Mesodermal cell (in vitro differentiated cells): ENCODE measurements at regions not wholly inside any gene's neighbourhood (a gene's known extent, or its start where the extent isn't known, plus 50 kb on each side); places are given as distances from the start of the nearest gene placed in this dataset.

Source experiments
- H3K27ac ChIP-seq: 2 replicates; pipeline ENCODE4 v1.7.0; 2013; ENCODE audit warnings: mild to moderate bottlenecking, low read depth, low read length, moderate library complexity; ENCODE audit not compliant: severe bottlenecking
- H3K36me3 ChIP-seq: 2 replicates; pipeline ENCODE4 v1.7.1; 2013; ENCODE audit warnings: mild to moderate bottlenecking, low read length, moderate library complexity; ENCODE audit not compliant: control insufficient read depth, insufficient read depth
- H3K4me1 ChIP-seq: one replicate; pipeline ENCODE4 v1.7.1; 2013; ENCODE audit warnings: mild to moderate bottlenecking, low read length; ENCODE audit not compliant: insufficient read depth, control insufficient read depth, poor library complexity, severe bottlenecking
- H3K4me3 ChIP-seq: 2 replicates; pipeline ENCODE4 v1.7.0; 2013; ENCODE audit warnings: low read length, control low read depth, mild to moderate bottlenecking; ENCODE audit not compliant: insufficient read depth, poor library complexity, severe bottlenecking; ENCODE audit errors: extremely low read depth
- H3K9me3 ChIP-seq: 2 replicates; pipeline ENCODE4 v1.7.1; 2013; ENCODE audit warnings: mild to moderate bottlenecking, low read length, moderate library complexity; ENCODE audit not compliant: control insufficient read depth
- WGBS, 2 experiments: methylation state at CpG; one replicate each; pipeline ENCODE4 v1.1.5; 2013; ENCODE audit warnings: missing lambda C conversion rate in 2 of 2; ENCODE audit not compliant: insufficient coverage in 2 of 2; 5-methylcytosine and 5-hydroxymethylcytosine counted together

DNA sequence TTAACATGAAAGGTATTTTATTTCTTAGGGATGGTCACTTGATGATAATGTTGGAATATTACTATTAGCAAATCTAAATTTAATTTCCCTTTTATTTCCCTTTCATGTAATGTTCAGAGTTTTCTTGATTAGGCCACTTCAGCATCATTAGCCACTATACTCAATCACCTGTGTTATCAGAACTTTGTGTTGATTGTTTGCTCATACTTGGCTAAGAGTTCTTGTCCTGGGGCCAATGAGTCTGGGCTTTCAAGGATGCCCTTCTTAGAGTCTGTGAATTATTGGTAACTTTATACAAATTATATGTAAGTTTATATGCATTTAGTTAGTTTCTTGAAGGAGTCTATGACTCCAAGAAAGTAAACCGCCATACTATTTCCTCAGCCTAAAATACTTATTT lies 408.0 kb upstream of the DDX18 start:
- Histone ChIP-seq H3K4me3 (no peak overlapping the region), H3K36me3 (no peaks in the 10 kb centered on the region), H3K9me3 (no peaks in the 10 kb centered on the region), H3K4me1 (no peaks in the 10 kb centered on the region), H3K27ac (no peak overlapping the region)
- WGBS, 2 experiments, result 83% methylated on average over 1 of the region's 1 CpG; no CpG with 5 or more reads in 1 of the 2 experiments

GRCh38 chr2:117407746-117408145 lies 406.7 kb upstream of the DDX18 start:
- WGBS, 2 experiments, result 85 to 100% methylated on average over 1 to 2 of the region's 4 CpGs
- H3K4me3 ChIP-seq, result no peak overlapping the region
- H3K9me3 ChIP-seq, result no peaks in the 10 kb centered on the region
- no peaks in the 10 kb centered on the region for H3K36me3 ChIP-seq
- H3K27ac ChIP-seq, result no peak overlapping the region
- no peaks in the 10 kb centered on the region for H3K4me1 ChIP-seq

DNA sequence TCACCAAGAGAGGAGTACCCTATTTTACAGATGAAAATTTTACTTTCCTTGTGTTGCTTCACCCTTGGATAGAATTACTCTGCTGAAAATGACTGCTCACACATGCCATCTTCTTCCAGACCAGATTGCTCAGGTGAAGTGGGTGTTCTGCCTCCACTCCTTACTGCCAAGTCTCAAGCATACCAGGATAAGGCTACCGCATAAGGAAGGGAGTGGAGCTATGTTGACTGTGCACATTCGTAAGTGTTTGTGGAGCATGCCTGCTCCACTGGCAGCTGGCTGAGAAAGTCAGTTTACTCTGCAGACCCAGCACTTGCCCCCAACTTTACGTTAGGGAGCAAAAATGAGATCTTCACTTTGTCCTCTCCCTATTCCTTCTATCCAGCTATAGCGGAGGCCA lies 405.0 kb upstream of the DDX18 start:
- 76 to 100% methylated on average over 3 of the region's 4 CpGs for WGBS, 2 experiments

DNA sequence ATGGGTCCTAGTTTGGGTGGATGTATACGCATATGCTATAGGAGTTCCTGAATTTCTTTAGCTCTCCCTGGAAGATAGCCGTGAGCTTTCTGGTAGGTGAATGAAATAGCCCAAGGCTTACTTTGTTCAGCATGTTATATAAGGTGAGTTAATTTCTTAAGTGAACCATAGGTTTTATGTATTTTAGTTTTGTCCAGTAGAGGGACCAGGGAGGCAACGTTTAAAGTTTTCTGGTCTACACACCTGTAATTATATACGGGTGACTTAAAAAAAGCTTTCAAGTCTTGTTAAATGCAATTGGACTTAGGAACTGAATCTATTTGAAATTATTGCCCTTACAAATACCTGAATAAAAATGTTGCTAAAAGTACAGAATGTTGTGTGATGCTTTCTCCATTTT lies 402.5 kb upstream of the DDX18 start:
- Histone ChIP-seq H3K36me3 (no peaks in the 10 kb centered on the region), H3K27ac (no peak overlapping the region), H3K9me3 (no peaks in the 10 kb centered on the region), H3K4me1 (no peaks in the 10 kb centered on the region), H3K4me3 (no peak overlapping the region)
- WGBS, 2 experiments, result 67 to 86% methylated on average over 1 to 2 of the region's 4 CpGs

More for the DNA sequence above, 405.0 kb upstream of the DDX18 start:
- H3K27ac ChIP-seq, result no peak overlapping the region
- no peak overlapping the region for H3K4me3 ChIP-seq
- H3K9me3 ChIP-seq, result no peaks in the 10 kb centered on the region
- H3K36me3 ChIP-seq, result no peaks in the 10 kb centered on the region
- H3K4me1 ChIP-seq, result no peaks in the 10 kb centered on the region

- no peaks in the 10 kb centered on the region for H3K4me1 ChIP-seq
- no peaks in the 10 kb centered on the region for H3K9me3 ChIP-seq
- 72 to 89% methylated on average over 1 to 4 of the region's 4 CpGs for WGBS, 2 experiments
- H3K27ac ChIP-seq, result no peak overlapping the region
- no peak overlapping the region for H3K4me3 ChIP-seq
- H3K36me3 ChIP-seq, result no peaks in the 10 kb centered on the region
Observed at GRCh38 chr2:117432746-117433145, 381.7 kb upstream of the DDX18 start.

GRCh38 chr2:117436697-117437096 lies 377.8 kb upstream of the DDX18 start:
- Histone ChIP-seq H3K36me3 (no peaks in the 10 kb centered on the region), H3K4me3 (no peak overlapping the region), H3K9me3 (no peaks in the 10 kb centered on the region), H3K4me1 (no peaks in the 10 kb centered on the region), H3K27ac (no peak overlapping the region)
- WGBS, 2 experiments, result 78 to 100% methylated on average over 2 of the region's 3 CpGs

GRCh38 chr2:117470311-117471095 lies 344.0 kb upstream of the DDX18 start:
- Histone ChIP-seq H3K36me3 (no peaks in the 10 kb centered on the region), H3K27ac (no peak overlapping the region)
- WGBS, 2 experiments, result 81 to 82% methylated on average over 6 of the region's 7 CpGs

DNA sequence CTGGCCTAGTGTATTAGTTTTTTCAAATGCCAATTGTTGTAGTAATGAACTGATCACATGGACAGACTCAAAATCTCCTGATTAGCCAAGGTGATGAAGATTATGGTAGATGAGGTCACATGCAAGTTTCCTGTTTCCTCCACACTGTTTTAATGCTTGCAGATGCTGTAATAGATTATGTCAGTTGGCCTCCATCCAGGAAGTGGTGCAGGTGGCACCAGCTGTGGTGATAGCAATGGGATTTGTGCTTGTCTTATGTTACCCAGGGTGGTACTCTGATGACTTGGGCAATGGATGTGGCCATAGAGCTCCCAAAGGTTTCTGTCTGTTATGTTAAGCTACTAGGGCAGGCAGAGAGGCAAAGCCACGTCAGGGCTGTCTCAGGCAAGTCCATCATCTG lies 332.9 kb upstream of the DDX18 start:
- no peaks in the 10 kb centered on the region for H3K4me1 ChIP-seq
- no peak overlapping the region for H3K27ac ChIP-seq
- H3K4me3 ChIP-seq, result no peak overlapping the region
- no peaks in the 10 kb centered on the region for H3K9me3 ChIP-seq
- WGBS, 2 experiments, result 77 to 93% methylated on average over 1 of the region's 1 CpG
- no peaks in the 10 kb centered on the region for H3K36me3 ChIP-seq

More at GRCh38 chr2:117470311-117471095, 344.0 kb upstream of the DDX18 start:
- no peaks in the 10 kb centered on the region for H3K4me1 ChIP-seq
- H3K4me3 ChIP-seq, result no peak overlapping the region
- H3K9me3 ChIP-seq, result no peaks in the 10 kb centered on the region

DNA sequence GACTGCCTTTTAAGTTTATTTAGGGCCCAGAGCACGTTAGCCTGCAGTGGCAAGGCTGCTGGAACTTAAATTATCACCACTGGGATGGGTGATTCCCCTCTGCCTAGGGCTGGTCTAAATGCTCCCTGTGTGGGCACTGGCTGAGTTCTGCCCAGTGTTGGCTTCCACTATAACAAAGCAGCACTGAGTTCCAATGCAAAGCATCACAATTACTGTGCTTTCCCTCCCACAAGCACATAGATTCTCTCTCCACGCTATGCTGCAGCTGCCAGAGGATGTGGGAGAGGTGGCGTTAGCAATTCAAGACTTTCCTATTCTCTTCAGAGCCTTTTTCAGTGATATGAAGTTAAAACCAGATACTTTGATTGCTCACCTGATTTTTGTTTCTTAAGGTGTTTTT lies 328.9 kb upstream of the DDX18 start:
- no peak overlapping the region for H3K27ac ChIP-seq
- H3K4me1 ChIP-seq, result no peaks in the 10 kb centered on the region
- H3K4me3 ChIP-seq, result no peak overlapping the region
- no peaks in the 10 kb centered on the region for H3K36me3 ChIP-seq
- 67 to 100% methylated on average over 1 of the region's 3 CpGs for WGBS, 2 experiments
- no peaks in the 10 kb centered on the region for H3K9me3 ChIP-seq

GRCh38 chr2:117486081-117486480 lies 328.4 kb upstream of the DDX18 start:
- H3K4me1 ChIP-seq, result no peaks in the 10 kb centered on the region
- no peak overlapping the region for H3K27ac ChIP-seq
- 87 to 100% methylated on average over 1 to 2 of the region's 2 CpGs for WGBS, 2 experiments
- no peaks in the 10 kb centered on the region for H3K36me3 ChIP-seq
- no peak overlapping the region for H3K4me3 ChIP-seq
- no peaks in the 10 kb centered on the region for H3K9me3 ChIP-seq

GRCh38 chr2:117492209-117492851 lies 322.2 kb upstream of the DDX18 start:
- Histone ChIP-seq H3K27ac (no peak overlapping the region), H3K4me3 (no peak overlapping the region), H3K9me3 (no peaks in the 10 kb centered on the region), H3K36me3 (no peaks in the 10 kb centered on the region), H3K4me1 (no peaks in the 10 kb centered on the region)
- WGBS, 2 experiments, result no CpG with 5 or more reads among the region's 3 CpGs
